Trophoblast cell (in vitro differentiated cells and primary cell): ENCODE measurements at regions not wholly inside any gene's neighbourhood (a gene's known extent, or its start where the extent isn't known, plus 50 kb on each side); places are given as distances from the start of the nearest gene placed in this dataset.

ENCODE experiments used
- DNase-seq, 2 donors: peaks; one replicate each; pipeline ENCODE4 v3.0.0-alpha.2; 2016
- H2AFZ ChIP-seq: 2 replicates; pipeline ENCODE4 v1.6.1; 2013; ENCODE audit warnings: low read length, moderate library complexity, mild to moderate bottlenecking; ENCODE audit not compliant: insufficient read depth, poor library complexity
- H2AK5ac ChIP-seq: 2 replicates; pipeline ENCODE4 v1.6.1; 2013; ENCODE audit warnings: mild to moderate bottlenecking, low read length
- H2BK120ac ChIP-seq: 2 replicates; pipeline ENCODE4 v1.6.1; 2013; ENCODE audit warnings: low read length, mild to moderate bottlenecking, moderate library complexity; ENCODE audit not compliant: insufficient read depth, poor library complexity
- H2BK12ac ChIP-seq: 2 replicates; pipeline ENCODE4 v1.6.1; 2013; ENCODE audit warnings: mild to moderate bottlenecking, low read length, moderate library complexity
- H2BK5ac ChIP-seq: 2 replicates; pipeline ENCODE4 v1.6.1; 2013; ENCODE audit warnings: low read length, low read depth, moderate library complexity, mild to moderate bottlenecking; ENCODE audit not compliant: poor library complexity
- H3K14ac ChIP-seq: 2 replicates; pipeline ENCODE4 v1.6.1; 2013; ENCODE audit warnings: mild to moderate bottlenecking, low read length
- H3K18ac ChIP-seq: 2 replicates; pipeline ENCODE4 v1.6.1; 2013; ENCODE audit warnings: mild to moderate bottlenecking, low read length
- H3K23ac ChIP-seq: 2 replicates; pipeline ENCODE4 v1.6.1; 2013; ENCODE audit warnings: low read length
- H3K27ac ChIP-seq: 2 replicates; pipeline ENCODE4 v1.5.1; 2013; ENCODE audit warnings: low read depth, mild to moderate bottlenecking, inconsistent platforms, low read length, moderate library complexity
- H3K27me3 ChIP-seq: 2 replicates; pipeline ENCODE4 v1.6.1; 2013; ENCODE audit warnings: inconsistent platforms, mild to moderate bottlenecking, low read length, moderate library complexity; ENCODE audit not compliant: insufficient read depth
- H3K36me3 ChIP-seq, 2 experiments: 1 replicate in 1 of 2; 2 replicates in 1 of 2; pipeline ENCODE4 v1.6.1; 2013; ENCODE audit warnings: low read length in 2 of 2, mild to moderate bottlenecking in 2 of 2, moderate library complexity in 1 of 2; ENCODE audit not compliant: insufficient read depth in 2 of 2, control insufficient read depth in 1 of 2
- H3K4ac ChIP-seq: 2 replicates; pipeline ENCODE4 v1.6.1; 2013; ENCODE audit warnings: low read depth, mild to moderate bottlenecking, low read length, moderate library complexity
- H3K4me1 ChIP-seq, 2 experiments: 1 replicate in 1 of 2; 2 replicates in 1 of 2; pipeline ENCODE4 v1.6.1; 2013; ENCODE audit warnings: low read length in 2 of 2, mild to moderate bottlenecking in 2 of 2, moderate library complexity in 1 of 2; ENCODE audit not compliant: insufficient read depth in 2 of 2, control insufficient read depth in 1 of 2
- H3K4me2 ChIP-seq: 2 replicates; pipeline ENCODE4 v1.6.1; 2013; ENCODE audit warnings: inconsistent platforms, mild to moderate bottlenecking, low read length, moderate library complexity
- H3K4me3 ChIP-seq: 2 replicates; pipeline ENCODE4 v1.5.1; 2013; ENCODE audit warnings: mild to moderate bottlenecking, low read depth, low read length, inconsistent platforms
- H3K79me1 ChIP-seq: one replicate; pipeline ENCODE4 v1.6.1; 2013; ENCODE audit warnings: low read length
- H3K79me2 ChIP-seq: 2 replicates; pipeline ENCODE4 v1.6.1; 2013; ENCODE audit warnings: low read length, mild to moderate bottlenecking; ENCODE audit not compliant: control insufficient read depth, insufficient read depth, poor library complexity
- H3K9ac ChIP-seq: 2 replicates; pipeline ENCODE4 v1.6.1; 2013; ENCODE audit warnings: mild to moderate bottlenecking, low read length
- H3K9me3 ChIP-seq: 2 replicates; pipeline ENCODE4 v1.6.1; 2013; ENCODE audit warnings: low read depth, mild to moderate bottlenecking, control low read depth, inconsistent platforms, low read length; ENCODE audit not compliant: insufficient read depth
- H4K12ac ChIP-seq: 2 replicates; pipeline ENCODE4 v1.6.1; 2013; ENCODE audit warnings: low read depth, mild to moderate bottlenecking, low read length, moderate library complexity
- H4K8ac ChIP-seq: 2 replicates; pipeline ENCODE4 v1.6.1; 2013; ENCODE audit warnings: low read depth, mild to moderate bottlenecking, low read length, moderate library complexity
- H4K91ac ChIP-seq: one replicate; pipeline ENCODE4 v1.6.1; 2013; ENCODE audit warnings: low read depth, mild to moderate bottlenecking, low read length, moderate library complexity
- WGBS: extraction: QIAGEN DNeasy Blood & Tissue Kit; methylation state at CpG from one replicate; pipeline ENCODE4 v1.1.7; 2013; ENCODE audit warnings: missing lambda C conversion rate; ENCODE audit not compliant: insufficient read length, insufficient coverage; ENCODE audit errors: extremely low coverage; 5-methylcytosine and 5-hydroxymethylcytosine counted together

DNA sequence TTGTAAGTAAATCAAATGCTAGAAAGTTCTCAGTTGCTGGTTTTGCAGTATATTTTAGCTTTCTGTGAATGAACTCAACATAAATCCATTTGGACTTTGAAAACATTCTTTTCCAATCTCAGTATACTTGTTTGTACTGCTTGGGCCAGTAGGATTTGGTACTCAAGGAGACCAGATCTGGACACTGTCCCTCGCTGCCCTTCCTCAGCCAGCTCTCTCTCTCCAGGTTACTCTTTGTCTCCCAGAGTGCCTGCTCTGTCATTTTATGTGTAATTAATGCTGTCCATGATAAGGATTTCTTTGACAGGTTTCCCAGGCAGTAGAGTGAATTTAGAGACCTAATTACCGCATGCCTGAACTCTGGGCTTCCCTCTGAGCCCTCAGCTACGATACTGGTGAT lies 344.6 kb upstream of the SGCD start:
- Histone ChIP-seq H3K27ac (no peak overlapping the region), H2AK5ac (no peak overlapping the region), H2BK120ac (no peak overlapping the region), H3K9ac (no peak overlapping the region), H2BK12ac (no peak overlapping the region), H3K23ac (no peak overlapping the region), H4K91ac (no peak overlapping the region), H3K4me1 (no peaks in the 10 kb centered on the region), H3K9me3 (no peaks in the 10 kb centered on the region), H3K79me1 (no peaks in the 10 kb centered on the region), H3K4me2 (no peak overlapping the region), H2BK5ac (no peak overlapping the region), H3K36me3 (no peaks in the 10 kb centered on the region), H3K4ac (no peak overlapping the region), H3K14ac (no peak overlapping the region), H4K12ac (no peak overlapping the region), H4K8ac (no peak overlapping the region), H3K18ac (no peak overlapping the region), H3K4me3 (no peak overlapping the region), H3K79me2 (no peaks in the 10 kb centered on the region), H2AFZ (no peak overlapping the region), H3K27me3 (no peaks in the 10 kb centered on the region)
- no peak for DNase-seq
- WGBS: no CpG with 5 or more reads among the region's 3 CpGs

DNA sequence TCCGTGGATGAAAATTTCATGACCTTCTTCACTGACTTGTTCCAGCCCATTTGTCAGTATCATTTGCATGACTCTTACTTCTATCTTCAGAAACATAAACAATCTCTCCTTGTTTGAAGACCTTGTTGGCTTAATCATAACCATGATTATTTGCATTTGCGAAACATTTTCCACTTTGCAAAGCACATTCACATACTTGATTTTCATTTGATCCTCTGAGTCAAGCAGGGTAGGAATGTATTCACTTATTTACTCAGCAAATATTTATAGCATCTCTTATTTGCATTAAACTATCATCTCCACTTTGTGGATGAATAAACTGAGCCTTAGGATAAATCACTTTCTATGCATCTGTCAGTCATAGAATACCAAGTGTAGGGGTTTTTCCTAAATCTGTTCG lies 343.0 kb upstream of the SGCD start:
- Histone ChIP-seq H2BK5ac (no peak overlapping the region), H3K79me1 (no peaks in the 10 kb centered on the region), H3K23ac (no peak overlapping the region), H2BK120ac (no peak overlapping the region), H4K8ac (no peak overlapping the region), H4K91ac (no peak overlapping the region), H3K9me3 (no peaks in the 10 kb centered on the region), H3K4me3 (no peak overlapping the region), H3K27ac (no peak overlapping the region), H3K9ac (no peak overlapping the region), H3K14ac (no peak overlapping the region), H3K79me2 (no peaks in the 10 kb centered on the region), H3K27me3 (no peaks in the 10 kb centered on the region), H3K4ac (no peak overlapping the region), H4K12ac (no peak overlapping the region), H3K18ac (no peak overlapping the region), H2BK12ac (no peak overlapping the region), H3K36me3 (no peaks in the 10 kb centered on the region), H2AFZ (no peak overlapping the region), H3K4me1 (no peaks in the 10 kb centered on the region), H3K4me2 (no peak overlapping the region), H2AK5ac (no peak overlapping the region)
- DNase-seq: no peak
- no CpG with 5 or more reads among the region's 3 CpGs for WGBS

DNA sequence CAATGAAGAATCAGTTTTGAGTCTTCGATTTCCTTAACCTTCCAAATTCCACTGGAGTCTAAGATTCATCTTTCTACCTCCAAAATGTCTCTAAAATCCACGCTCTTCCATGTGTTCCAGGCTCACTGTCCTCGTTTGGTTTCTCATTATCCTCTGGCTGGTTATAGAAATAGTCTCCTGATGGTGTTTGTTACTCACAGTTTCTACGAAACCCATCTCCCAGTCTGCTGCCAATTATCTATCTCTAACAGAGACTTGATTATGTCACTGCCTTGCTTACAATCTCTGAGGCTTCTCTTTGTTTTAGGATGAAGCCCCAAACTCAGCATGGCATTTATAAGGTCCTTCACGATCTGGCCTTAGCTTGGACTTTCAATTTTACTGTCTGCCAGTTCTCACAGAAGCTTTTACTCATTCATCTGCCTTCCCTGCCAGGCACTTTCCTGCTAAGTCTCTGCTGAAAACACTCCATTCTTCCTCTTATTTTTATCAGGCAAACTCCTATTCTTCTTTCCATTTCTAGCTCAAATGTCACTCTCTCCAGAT lies 339.6 kb upstream of the SGCD start:
- Histone ChIP-seq H4K12ac (no peak overlapping the region), H3K79me1 (no peaks in the 10 kb centered on the region), H3K9me3 (no peaks in the 10 kb centered on the region), H3K79me2 (no peaks in the 10 kb centered on the region), H3K4me1 (no peaks in the 10 kb centered on the region), H3K4ac (no peak overlapping the region), H3K4me3 (no peak overlapping the region), H2AK5ac (no peak overlapping the region), H3K18ac (no peak overlapping the region), H4K91ac (no peak overlapping the region), H3K23ac (no peak overlapping the region), H3K14ac (no peak overlapping the region), H4K8ac (no peak overlapping the region), H3K4me2 (no peak overlapping the region), H3K36me3 (no peaks in the 10 kb centered on the region), H3K9ac (no peak overlapping the region), H2AFZ (no peak overlapping the region), H2BK120ac (no peak overlapping the region), H2BK12ac (no peak overlapping the region), H2BK5ac (no peak overlapping the region), H3K27me3 (no peaks in the 10 kb centered on the region), H3K27ac (no peak overlapping the region)
- no peak for DNase-seq
- WGBS: no CpG with 5 or more reads among the region's 5 CpGs

DNA sequence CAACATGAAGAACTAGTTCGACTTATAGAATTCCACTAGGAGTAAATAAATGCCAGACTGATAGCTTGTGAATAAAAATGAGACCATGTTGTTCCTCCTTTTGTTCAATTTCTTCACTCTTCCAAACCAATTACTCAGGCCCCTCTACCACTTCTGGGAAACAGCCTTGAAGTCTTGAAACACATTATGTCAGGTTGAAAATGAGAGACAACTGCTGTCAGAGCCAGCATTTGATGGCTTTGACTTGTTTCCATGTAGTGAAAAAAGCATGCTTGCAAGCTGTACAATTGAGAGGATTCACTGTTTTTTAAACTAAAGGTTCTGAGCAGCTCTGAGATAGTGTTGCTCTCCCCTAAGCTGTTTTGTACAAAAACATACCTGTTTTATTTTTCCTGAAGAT lies 337.1 kb upstream of the SGCD start:
- no CpG with 5 or more reads among the region's 1 CpG for WGBS
- no peak overlapping the region for H3K18ac ChIP-seq
- no peak overlapping the region for H3K4me3 ChIP-seq
- no peak overlapping the region for H2AFZ ChIP-seq
- no peak overlapping the region for H2BK120ac ChIP-seq
- no peaks in the 10 kb centered on the region for H3K9me3 ChIP-seq
- H3K14ac ChIP-seq: no peak overlapping the region
- H3K27me3 ChIP-seq: no peaks in the 10 kb centered on the region
- H3K4me2 ChIP-seq: no peak overlapping the region
- H3K79me1 ChIP-seq: no peaks in the 10 kb centered on the region
- H3K4ac ChIP-seq: no peak overlapping the region
- no peaks in the 10 kb centered on the region for H3K4me1 ChIP-seq
- no peak overlapping the region for H4K12ac ChIP-seq
- H3K27ac ChIP-seq: no peak overlapping the region
- DNase-seq: no peak
- H2AK5ac ChIP-seq: no peak overlapping the region
- H3K79me2 ChIP-seq: no peaks in the 10 kb centered on the region
- H2BK5ac ChIP-seq: no peak overlapping the region
- H4K91ac ChIP-seq: no peak overlapping the region
- no peak overlapping the region for H3K9ac ChIP-seq
- no peaks in the 10 kb centered on the region for H3K36me3 ChIP-seq
- no peak overlapping the region for H2BK12ac ChIP-seq
- no peak overlapping the region for H3K23ac ChIP-seq
- H4K8ac ChIP-seq: no peak overlapping the region
